OCI-LY3 (cell line): ENCODE measurements at regions not wholly inside any gene's neighbourhood (a gene's known extent, or its start where the extent isn't known, plus 50 kb on each side); places are given as distances from the start of the nearest gene placed in this dataset.

ENCODE experiments used
- H2AFZ ChIP-seq: fragments of 200-600, 300-600 bp; shearing (Covaris generic); 2 replicates; pipeline ENCODE4 v1.6.0; 2014; ENCODE audit warnings: antibody characterized with exemption, low read depth, low read length
- H3K27ac ChIP-seq: fragments of 200-600, 300-600 bp; sonication (generic); 2 replicates; pipeline ENCODE4 v1.5.1; 2014; ENCODE audit warnings: mild to moderate bottlenecking, low read length, moderate library complexity, mixed read lengths
- H3K27me3 ChIP-seq: fragments of 200-600, 300-600 bp; sonication (generic); 2 replicates; pipeline ENCODE4 v1.6.1; 2014; ENCODE audit warnings: low read depth, low read length, mixed read lengths
- H3K36me3 ChIP-seq: fragments of 200-600, 300-600 bp; sonication (generic); replicated peaks from 2 replicates; pipeline ENCODE3; 2014; ENCODE audit warnings: low read depth, low read length, mixed read lengths
- H3K4me1 ChIP-seq: fragments of 300-600, 200-600 bp; sonication (generic); 2 replicates; pipeline ENCODE4 v1.6.1; 2014; ENCODE audit warnings: low read length, mixed read lengths
- H3K4me2 ChIP-seq: fragments of 200-600, 300-600 bp; sonication (generic); 2 replicates; pipeline ENCODE4 v1.6.1; 2014; ENCODE audit warnings: low read length, mixed read lengths
- H3K4me3 ChIP-seq: fragments of 300-600, 200-600 bp; sonication (generic); 2 replicates; pipeline ENCODE4 v1.5.1; 2014; ENCODE audit warnings: antibody characterized with exemption, mild to moderate bottlenecking, low read length, moderate library complexity
- H3K79me2 ChIP-seq: fragments of 300-600, 200-600 bp; shearing (Covaris generic); 2 replicates; pipeline ENCODE4 v1.6.1; 2014; ENCODE audit warnings: mild to moderate bottlenecking, low read length, mixed read lengths
- H3K9ac ChIP-seq: fragments of 300-600, 200-600 bp; shearing (Covaris generic); 2 replicates; pipeline ENCODE4 v1.6.0; 2014; ENCODE audit warnings: mild to moderate bottlenecking, low read length, moderate library complexity
- H3K9me3 ChIP-seq: fragments of 200-600, 300-600 bp; shearing (Covaris generic); 2 replicates; pipeline ENCODE4 v1.6.1; 2014; ENCODE audit warnings: low read length, mixed read lengths; ENCODE audit not compliant: insufficient read depth
- H4K20me1 ChIP-seq: fragments of 200-600, 300-600 bp; sonication (generic); 2 replicates; pipeline ENCODE4 v1.6.1; 2016; ENCODE audit warnings: low read length, mixed read lengths; ENCODE audit not compliant: insufficient read depth
- CTCF ChIP-seq: fragments of 200-600, 300-600 bp; sonication (generic); IDR thresholded peaks from 2 replicates; pipeline ENCODE4 v1.5.1; 2014; ENCODE audit warnings: antibody characterized with exemption, low read length, low read depth
- EZH2phosphoT487 ChIP-seq: fragments of 200-600 bp; shearing (Covaris generic); IDR thresholded peaks from 2 replicates; pipeline ENCODE4 v1.6.1; 2018; ENCODE audit warnings: antibody characterized with exemption, mixed run types, low read depth

- H3K9ac ChIP-seq, result no peak overlapping the region
- no peak overlapping the region for H3K4me2 ChIP-seq
- no peaks in the 10 kb centered on the region for H3K79me2 ChIP-seq
- H3K9me3 ChIP-seq, result no peaks in the 10 kb centered on the region
- H3K4me1 ChIP-seq, result peaks cover 20% of the 10 kb centered on the region
- no peak for TF ChIP-seq EZH2phosphoT487
- TF ChIP-seq CTCF, result no peak
- H3K36me3 ChIP-seq, result no peaks in the 10 kb centered on the region
- H3K4me3 ChIP-seq, result no peak overlapping the region
- H3K27ac ChIP-seq, result no peak overlapping the region
- H4K20me1 ChIP-seq, result no peaks in the 10 kb centered on the region
- peaks cover 44% of the 10 kb centered on the region for H3K27me3 ChIP-seq
- H2AFZ ChIP-seq, result no peak overlapping the region
These were observed 120.6 kb downstream of the LY86 start for GRCh38 chr6:6709106-6709505.

- H3K4me3 ChIP-seq, result peak overlapping the region; percentile 46
- no peaks in the 10 kb centered on the region for H3K9me3 ChIP-seq
- peak overlapping the region; percentile 72 for H3K4me2 ChIP-seq
- TF ChIP-seq EZH2phosphoT487 (no peak), CTCF (no peak)
- peaks cover 46% of the 10 kb centered on the region for H3K27me3 ChIP-seq
- peaks cover 20% of the 10 kb centered on the region for H3K4me1 ChIP-seq
- no peaks in the 10 kb centered on the region for H3K36me3 ChIP-seq
- no peak overlapping the region for H2AFZ ChIP-seq
- no peaks in the 10 kb centered on the region for H4K20me1 ChIP-seq
- H3K79me2 ChIP-seq, result no peaks in the 10 kb centered on the region
- H3K27ac ChIP-seq, result no peak overlapping the region
- no peak overlapping the region for H3K9ac ChIP-seq
These were observed 122.7 kb downstream of the LY86 start for GRCh38 chr6:6711031-6711785.

GRCh38 chr6:6711832-6712448, 123.4 kb downstream of the LY86 start:
- TF ChIP-seq EZH2phosphoT487 (no peak), CTCF (no peak)
- Histone ChIP-seq H3K27me3 (peaks cover 46% of the 10 kb centered on the region), H4K20me1 (no peaks in the 10 kb centered on the region), H3K27ac (no peak overlapping the region), H3K9me3 (no peaks in the 10 kb centered on the region), H3K9ac (no peak overlapping the region), H3K4me3 (peak overlapping the region; percentile 46), H3K36me3 (no peaks in the 10 kb centered on the region), H3K4me2 (peak overlapping the region; percentile 72), H2AFZ (no peak overlapping the region), H3K4me1 (peaks cover 20% of the 10 kb centered on the region), H3K79me2 (no peaks in the 10 kb centered on the region)
